ENCODE measurements at regions not wholly inside any gene's neighbourhood (a gene's known extent, or its start where the extent isn't known, plus 50 kb on each side); places are given as distances from the start of the nearest gene placed in this dataset.
"Not testable (repeated sequence)": the region's sequence is repeated elsewhere in the genome, so short reads cannot be mapped to it uniquely, and the experiment has no call there.

GRCh38 chr1:186760446-186760845, 68.3 kb upstream of the PLA2G4A start:
- Histone ChIP-seq H3K27me3 (no peaks in the 10 kb centered on the region), H3K4me3 (no peak overlapping the region), H3K27ac (no peak overlapping the region), H3K36me3 (no peaks in the 10 kb centered on the region), H3K9me3 (no peaks in the 10 kb centered on the region), H3K4me1 (no peaks in the 10 kb centered on the region)
- WGBS, 2 donors, result 44 to 59% methylated on average over 1 of the region's 1 CpG
- intact Hi-C loops (cut with DNase I), result no loop called here
- TF ChIP-seq, protein P1, sequence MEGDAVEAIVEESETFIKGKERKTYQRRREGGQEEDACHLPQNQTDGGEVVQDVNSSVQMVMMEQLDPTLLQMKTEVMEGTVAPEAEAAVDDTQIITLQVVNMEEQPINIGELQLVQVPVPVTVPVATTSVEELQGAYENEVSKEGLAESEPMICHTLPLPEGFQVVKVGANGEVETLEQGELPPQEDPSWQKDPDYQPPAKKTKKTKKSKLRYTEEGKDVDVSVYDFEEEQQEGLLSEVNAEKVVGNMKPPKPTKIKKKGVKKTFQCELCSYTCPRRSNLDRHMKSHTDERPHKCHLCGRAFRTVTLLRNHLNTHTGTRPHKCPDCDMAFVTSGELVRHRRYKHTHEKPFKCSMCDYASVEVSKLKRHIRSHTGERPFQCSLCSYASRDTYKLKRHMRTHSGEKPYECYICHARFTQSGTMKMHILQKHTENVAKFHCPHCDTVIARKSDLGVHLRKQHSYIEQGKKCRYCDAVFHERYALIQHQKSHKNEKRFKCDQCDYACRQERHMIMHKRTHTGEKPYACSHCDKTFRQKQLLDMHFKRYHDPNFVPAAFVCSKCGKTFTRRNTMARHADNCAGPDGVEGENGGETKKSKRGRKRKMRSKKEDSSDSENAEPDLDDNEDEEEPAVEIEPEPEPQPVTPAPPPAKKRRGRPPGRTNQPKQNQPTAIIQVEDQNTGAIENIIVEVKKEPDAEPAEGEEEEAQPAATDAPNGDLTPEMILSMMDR (IDR thresholded peaks at IDR 0.05), result no peak
- no peak for ATAC-seq
- no peak for DNase-seq

- ATAC-seq; H3K27ac ChIP-seq; H3K36me3 ChIP-seq; H3K4me3 ChIP-seq; H3K27me3 ChIP-seq; DNase-seq; H3K4me1 ChIP-seq; intact Hi-C loops (cut with DNase I); H3K9me3 ChIP-seq: not testable (repeated sequence)
- WGBS, 2 donors, result 94 to 95% methylated on average over 4 to 5 of the region's 8 CpGs
These were observed 69.7 kb upstream of the PLA2G4A start for GRCh38 chr1:186758896-186759606.

- Histone ChIP-seq H3K27me3 (no peaks in the 10 kb centered on the region), H3K9me3 (no peaks in the 10 kb centered on the region), H3K4me3 (no peak overlapping the region), H3K36me3 (no peaks in the 10 kb centered on the region), H3K4me1 (no peaks in the 10 kb centered on the region), H3K27ac (no peak overlapping the region)
- TF ChIP-seq, protein P1 (IDR thresholded peaks at IDR 0.05), result no peak
- intact Hi-C loops (cut with DNase I), result no loop called here
- no peak for ATAC-seq
- WGBS, 2 donors, result 66 to 67% methylated on average over 4 of the region's 4 CpGs
- DNase-seq, result no peak
These were observed 70.9 kb upstream of the PLA2G4A start for GRCh38 chr1:186757851-186758250.

DNA sequence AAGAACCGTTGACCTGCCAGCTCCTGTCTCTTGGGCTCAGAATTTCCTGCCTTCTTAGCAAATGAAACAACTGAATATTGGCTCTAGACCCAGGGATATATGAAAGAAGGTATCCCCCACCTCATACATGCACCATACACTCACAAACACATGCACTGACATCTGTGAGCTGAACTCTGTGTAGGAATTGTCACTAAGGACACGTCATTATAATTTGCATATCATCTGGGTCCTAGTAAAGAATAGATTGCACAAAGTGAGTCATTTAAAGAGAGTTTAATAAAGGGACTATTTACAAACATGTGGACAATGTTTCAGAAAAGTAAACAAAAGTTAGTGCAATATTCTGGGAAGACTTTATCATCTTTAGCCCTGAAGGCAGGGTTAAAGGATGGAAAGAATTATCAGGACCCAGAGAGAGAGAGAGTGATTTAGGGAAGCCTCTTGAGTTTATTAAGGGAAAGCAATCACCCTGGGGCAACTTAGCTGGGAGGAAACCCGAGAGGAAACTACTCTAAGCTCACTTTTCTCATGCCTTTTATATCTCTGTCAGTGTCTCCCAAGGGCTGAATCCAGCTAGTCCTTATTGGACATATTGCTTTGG, 74.1 kb upstream of the PLA2G4A start:
- intact Hi-C loops (cut with DNase I), result no loop called here
- WGBS, 2 donors, result 38 to 46% methylated on average over 3 of the region's 3 CpGs
- Histone ChIP-seq H3K4me1 (no peaks in the 10 kb centered on the region), H3K27me3 (no peaks in the 10 kb centered on the region), H3K9me3 (no peaks in the 10 kb centered on the region), H3K27ac (no peak overlapping the region), H3K36me3 (no peaks in the 10 kb centered on the region), H3K4me3 (no peak overlapping the region)
- DNase-seq (no peak), ATAC-seq (no peak)
- TF ChIP-seq, protein P1 (IDR thresholded peaks at IDR 0.05), result no peak

DNA sequence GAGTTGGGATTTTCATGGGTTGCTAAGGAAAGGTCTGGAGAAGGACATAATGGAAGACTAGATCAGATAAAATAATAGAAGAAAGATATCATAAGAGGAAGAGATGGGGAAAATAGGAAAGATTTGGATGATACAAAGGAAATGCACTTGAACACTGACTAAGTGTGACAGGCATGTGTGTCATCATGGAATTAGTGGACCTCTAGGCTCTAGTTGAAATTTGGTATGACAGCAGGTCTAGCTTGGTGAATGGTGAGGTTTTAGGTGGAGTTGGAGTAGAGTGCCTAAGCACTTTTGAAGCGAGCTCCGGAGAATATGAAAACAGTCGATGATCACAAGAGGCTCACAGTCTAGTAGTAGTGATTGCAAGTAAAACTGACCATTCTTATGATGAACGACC, 73.0 kb upstream of the PTGS2 start:
- Histone ChIP-seq H3K4me3 (no peak overlapping the region), H3K9me3 (no peaks in the 10 kb centered on the region), H3K4me1 (no peaks in the 10 kb centered on the region), H3K36me3 (no peaks in the 10 kb centered on the region), H3K27me3 (no peaks in the 10 kb centered on the region), H3K27ac (no peak overlapping the region)
- DNase-seq, result no peak
- intact Hi-C loops (cut with DNase I), result no loop called here
- 86 to 90% methylated on average over 4 of the region's 4 CpGs for WGBS, 2 donors
- TF ChIP-seq, protein P1 (IDR thresholded peaks at IDR 0.05), result no peak
- no peak for ATAC-seq
